ENCODE measurements at regions not wholly inside any gene's neighbourhood (a gene's known extent, or its start where the extent isn't known, plus 50 kb on each side); places are given as distances from the start of the nearest gene placed in this dataset.
"Not testable (repeated sequence)": the region's sequence is repeated elsewhere in the genome, so short reads cannot be mapped to it uniquely, and the experiment has no call there.

GRCh38 chr5:110812639-110813038, 73.8 kb downstream of the SLC25A46 start:
- no peak for DNase-seq (ENCODE audit: low read depth)

GRCh38 chr5:110815916-110816605, 77.3 kb downstream of the SLC25A46 start:
- no peak for DNase-seq (ENCODE audit: low read depth)

- no peak for DNase-seq (ENCODE audit: low read depth)
These were observed 78.7 kb downstream of the SLC25A46 start for GRCh38 chr5:110817459-110817858.

- no peak for DNase-seq (ENCODE audit: low read depth)
These were observed 84.8 kb downstream of the SLC25A46 start for GRCh38 chr5:110823571-110823970.

GRCh38 chr5:110824936-110825441, 86.2 kb downstream of the SLC25A46 start:
- DNase-seq (ENCODE audit: low read depth): no peak

- DNase-seq (ENCODE audit: low read depth): no peak
These were observed 93.9 kb downstream of the SLC25A46 start for GRCh38 chr5:110832683-110833082.

- DNase-seq (ENCODE audit: low read depth): not testable (repeated sequence)
These were observed 96.1 kb downstream of the SLC25A46 start for GRCh38 chr5:110834933-110835332.

GRCh38 chr5:110836851-110837250, 98.0 kb downstream of the SLC25A46 start:
- DNase-seq (ENCODE audit: low read depth): no peak

GRCh38 chr5:110838357-110838756, 99.5 kb downstream of the SLC25A46 start:
- DNase-seq (ENCODE audit: low read depth): not testable (repeated sequence)

GRCh38 chr5:110838961-110839360, 100.2 kb downstream of the SLC25A46 start:
- DNase-seq (ENCODE audit: low read depth): no peak

- DNase-seq (ENCODE audit: low read depth): no peak
These were observed 101.6 kb downstream of the SLC25A46 start for GRCh38 chr5:110840347-110840960.

- no peak for DNase-seq (ENCODE audit: low read depth)
These were observed 102.3 kb downstream of the SLC25A46 start for GRCh38 chr5:110841137-110841536.

- no peak for DNase-seq (ENCODE audit: low read depth)
These were observed 104.1 kb downstream of the SLC25A46 start for GRCh38 chr5:110842948-110843347.

- DNase-seq (ENCODE audit: low read depth): no peak
These were observed 105.4 kb downstream of the SLC25A46 start for GRCh38 chr5:110844251-110844650.

GRCh38 chr5:110846398-110847001, 107.7 kb downstream of the SLC25A46 start:
- no peak for DNase-seq (ENCODE audit: low read depth)

- no peak for DNase-seq (ENCODE audit: low read depth)
These were observed 112.5 kb downstream of the SLC25A46 start for GRCh38 chr5:110851357-110851756.

GRCh38 chr5:110852053-110852452, 113.2 kb downstream of the SLC25A46 start:
- DNase-seq (ENCODE audit: low read depth): no peak

- no peak for DNase-seq (ENCODE audit: low read depth)
These were observed 113.7 kb downstream of the SLC25A46 start for GRCh38 chr5:110852541-110852940.

GRCh38 chr5:110853267-110853666, 114.5 kb downstream of the SLC25A46 start:
- DNase-seq (ENCODE audit: low read depth): no peak

GRCh38 chr5:110854200-110854599, 115.4 kb downstream of the SLC25A46 start:
- DNase-seq (ENCODE audit: low read depth): no peak

GRCh38 chr5:110855961-110856360, 117.2 kb downstream of the SLC25A46 start:
- DNase-seq (ENCODE audit: low read depth): no peak

GRCh38 chr5:110865400-110866094, 126.7 kb downstream of the SLC25A46 start:
- peak; percentile 3 for DNase-seq (ENCODE audit: low read depth)

- DNase-seq (ENCODE audit: low read depth): no peak
These were observed 131.1 kb downstream of the SLC25A46 start for GRCh38 chr5:110869927-110870326.

Data from GM04504 (cell line).